HepG2 (cell line): ENCODE measurements at regions not wholly inside any gene's neighbourhood (a gene's known extent, or its start where the extent isn't known, plus 50 kb on each side); places are given as distances from the start of the nearest gene placed in this dataset.

ENCODE experiments used
- GABPA ChIP-seq, 2 experiments: IDR thresholded peaks; 2 replicates each; pipeline ENCODE4 v1.6.1; 2011 to 2016; ENCODE audit warnings: low read depth in 2 of 2, low read length in 1 of 2, missing biosample characterization in 1 of 2, missing genetic modification characterization in 1 of 2
- JARID2 ChIP-seq: sonication (generic); formaldehyde crosslinking; IDR thresholded peaks from 2 replicates; pipeline ENCODE4 v1.8.1; 2023; ENCODE audit warnings: missing genetic modification reagents, inconsistent platforms; ENCODE audit not compliant: insufficient replicate concordance
- KLF16 ChIP-seq, 2 experiments: sonication (generic) in 1 of 2; formaldehyde crosslinking in 1 of 2; IDR thresholded peaks; 2 replicates each; pipeline versions ENCODE4 v1.6.1 to v1.8.0; 2016 to 2023; ENCODE audit warnings: missing genetic modification reagents in 2 of 2, missing compliant biosample characterization in 1 of 2
- MAF1 ChIP-seq: sonication (generic); formaldehyde crosslinking; IDR thresholded peaks from 2 replicates; pipeline ENCODE4 v1.5.0; 2020; ENCODE audit warnings: missing genetic modification reagents, borderline replicate concordance
- REPIN1 ChIP-seq: sonication (generic); formaldehyde crosslinking; IDR thresholded peaks from 2 replicates; pipeline ENCODE4 v1.8.0; 2022; ENCODE audit warnings: missing genetic modification reagents, low read depth, mild to moderate bottlenecking, borderline replicate concordance
- SRY ChIP-seq: sonication (generic); formaldehyde crosslinking; IDR thresholded peaks from 2 replicates; pipeline ENCODE4 v1.8.0; 2022; ENCODE audit warnings: mild to moderate bottlenecking, missing genetic modification reagents
- ZNF143 ChIP-seq: sonication (generic); formaldehyde crosslinking; IDR thresholded peaks from 2 replicates; pipeline ENCODE4 v1.4.0; 2020; ENCODE audit warnings: missing genetic modification reagents
- ZNF331 ChIP-seq: sonication (generic); formaldehyde crosslinking; IDR thresholded peaks from 2 replicates; pipeline ENCODE4 v1.4.0; 2020; ENCODE audit warnings: missing genetic modification reagents
- ZNF451 ChIP-seq: sonication (generic); formaldehyde crosslinking; IDR thresholded peaks from 2 replicates; pipeline ENCODE4 v1.5.0; 2020; ENCODE audit warnings: mild to moderate bottlenecking, missing genetic modification reagents
- ZNF670 ChIP-seq: sonication (generic); formaldehyde crosslinking; IDR thresholded peaks from 2 replicates; pipeline ENCODE4 v1.8.0; 2022; ENCODE audit warnings: mild to moderate bottlenecking, missing genetic modification reagents, borderline replicate concordance
- ZNF709 ChIP-seq: sonication (generic); formaldehyde crosslinking; IDR thresholded peaks from 2 replicates; pipeline ENCODE4 v1.5.0; 2020; ENCODE audit warnings: mild to moderate bottlenecking, missing genetic modification reagents
- TF ChIP-seq, protein P1 (sequence below): sonication (generic); formaldehyde crosslinking; IDR thresholded peaks from 2 replicates; pipeline ENCODE4 v1.5.1; 2020; ENCODE audit warnings: missing genetic modification reagents, mild to moderate bottlenecking, borderline replicate concordance
- TF ChIP-seq, protein P2 (sequence below): sonication (generic); formaldehyde crosslinking; IDR thresholded peaks from 2 replicates; pipeline ENCODE4 v1.4.0; 2020; ENCODE audit warnings: mild to moderate bottlenecking, missing genetic modification reagents
- TF ChIP-seq, protein P3 (sequence below): sonication (generic); formaldehyde crosslinking; conservative IDR thresholded peaks from 2 replicates; pipeline ENCODE4 v1.4.0; 2020; ENCODE audit warnings: missing genetic modification reagents
- TF ChIP-seq, protein P4 (sequence below): sonication (generic); formaldehyde crosslinking; IDR thresholded peaks from 2 replicates; pipeline ENCODE4 v1.4.0; 2020; ENCODE audit warnings: missing genetic modification reagents
- TF ChIP-seq, protein P5 (sequence below): sonication (generic); formaldehyde crosslinking; IDR thresholded peaks from 2 replicates; pipeline ENCODE4 v1.8.0; 2022; ENCODE audit warnings: low read depth, missing genetic modification reagents

DNA sequence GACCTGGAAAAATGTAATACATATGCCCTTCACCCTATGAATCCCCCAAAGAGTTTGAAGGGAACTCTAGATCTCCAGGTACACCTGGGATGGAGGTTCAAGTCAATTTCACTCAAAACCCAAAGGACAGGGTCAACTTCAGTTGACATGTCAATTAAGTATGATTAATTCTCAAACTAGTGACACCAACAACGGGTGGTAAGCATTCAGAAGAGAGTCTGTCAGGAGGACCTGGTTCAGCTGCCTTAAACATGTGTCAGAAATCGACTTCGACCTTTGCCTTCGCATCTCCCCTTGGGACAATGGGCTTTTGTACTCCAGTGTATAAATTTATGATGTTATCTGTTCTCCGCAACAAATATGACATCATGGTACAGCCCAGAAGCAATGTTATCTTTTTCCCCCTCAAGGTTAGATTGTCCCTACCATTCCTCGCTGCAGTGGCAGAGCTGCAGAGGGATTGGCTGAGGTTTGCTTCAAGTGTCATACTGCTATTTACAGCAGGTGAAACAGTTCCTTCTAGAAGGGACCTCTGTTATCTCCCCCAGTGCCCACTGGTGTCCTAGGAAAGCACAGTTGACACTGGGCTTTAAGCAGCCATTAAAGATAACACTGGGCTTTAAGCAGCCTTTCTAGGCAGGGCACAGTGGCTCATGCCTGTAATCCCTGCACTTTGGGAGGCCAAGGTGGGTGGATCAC is 94.7 kb upstream of the SNX9 start (continued):
- TF ChIP-seq, protein P1, sequence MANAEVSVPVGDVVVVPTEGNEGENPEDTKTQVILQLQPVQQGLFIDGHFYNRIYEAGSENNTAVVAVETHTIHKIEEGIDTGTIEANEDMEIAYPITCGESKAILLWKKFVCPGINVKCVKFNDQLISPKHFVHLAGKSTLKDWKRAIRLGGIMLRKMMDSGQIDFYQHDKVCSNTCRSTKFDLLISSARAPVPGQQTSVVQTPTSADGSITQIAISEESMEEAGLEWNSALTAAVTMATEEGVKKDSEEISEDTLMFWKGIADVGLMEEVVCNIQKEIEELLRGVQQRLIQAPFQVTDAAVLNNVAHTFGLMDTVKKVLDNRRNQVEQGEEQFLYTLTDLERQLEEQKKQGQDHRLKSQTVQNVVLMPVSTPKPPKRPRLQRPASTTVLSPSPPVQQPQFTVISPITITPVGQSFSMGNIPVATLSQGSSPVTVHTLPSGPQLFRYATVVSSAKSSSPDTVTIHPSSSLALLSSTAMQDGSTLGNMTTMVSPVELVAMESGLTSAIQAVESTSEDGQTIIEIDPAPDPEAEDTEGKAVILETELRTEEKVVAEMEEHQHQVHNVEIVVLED (CRISPR knock-in tag), result 0 out of 2 replicates have a peak, but pooled peaks have one; percentile 37
- peak; percentile 91 for TF ChIP-seq ZNF331
- TF ChIP-seq, protein P2, sequence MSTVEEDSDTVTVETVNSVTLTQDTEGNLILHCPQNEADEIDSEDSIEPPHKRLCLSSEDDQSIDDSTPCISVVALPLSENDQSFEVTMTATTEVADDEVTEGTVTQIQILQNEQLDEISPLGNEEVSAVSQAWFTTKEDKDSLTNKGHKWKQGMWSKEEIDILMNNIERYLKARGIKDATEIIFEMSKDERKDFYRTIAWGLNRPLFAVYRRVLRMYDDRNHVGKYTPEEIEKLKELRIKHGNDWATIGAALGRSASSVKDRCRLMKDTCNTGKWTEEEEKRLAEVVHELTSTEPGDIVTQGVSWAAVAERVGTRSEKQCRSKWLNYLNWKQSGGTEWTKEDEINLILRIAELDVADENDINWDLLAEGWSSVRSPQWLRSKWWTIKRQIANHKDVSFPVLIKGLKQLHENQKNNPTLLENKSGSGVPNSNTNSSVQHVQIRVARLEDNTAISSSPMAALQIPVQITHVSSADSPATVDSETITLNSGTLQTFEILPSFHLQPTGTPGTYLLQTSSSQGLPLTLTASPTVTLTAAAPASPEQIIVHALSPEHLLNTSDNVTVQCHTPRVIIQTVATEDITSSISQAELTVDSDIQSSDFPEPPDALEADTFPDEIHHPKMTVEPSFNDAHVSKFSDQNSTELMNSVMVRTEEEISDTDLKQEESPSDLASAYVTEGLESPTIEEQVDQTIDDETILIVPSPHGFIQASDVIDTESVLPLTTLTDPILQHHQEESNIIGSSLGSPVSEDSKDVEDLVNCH (CRISPR knock-in tag), result no peak
- TF ChIP-seq KLF16 (CRISPR knock-in tag; IDR thresholded peaks at IDR 0.05), result peak in 1 of 2 experiments; percentile 80; a peak in 1 of 4 replicates
- peak; percentile 13 for TF ChIP-seq JARID2 (CRISPR knock-in tag)
- no peak for TF ChIP-seq ZNF451 (CRISPR knock-in tag)
- TF ChIP-seq, protein P3, sequence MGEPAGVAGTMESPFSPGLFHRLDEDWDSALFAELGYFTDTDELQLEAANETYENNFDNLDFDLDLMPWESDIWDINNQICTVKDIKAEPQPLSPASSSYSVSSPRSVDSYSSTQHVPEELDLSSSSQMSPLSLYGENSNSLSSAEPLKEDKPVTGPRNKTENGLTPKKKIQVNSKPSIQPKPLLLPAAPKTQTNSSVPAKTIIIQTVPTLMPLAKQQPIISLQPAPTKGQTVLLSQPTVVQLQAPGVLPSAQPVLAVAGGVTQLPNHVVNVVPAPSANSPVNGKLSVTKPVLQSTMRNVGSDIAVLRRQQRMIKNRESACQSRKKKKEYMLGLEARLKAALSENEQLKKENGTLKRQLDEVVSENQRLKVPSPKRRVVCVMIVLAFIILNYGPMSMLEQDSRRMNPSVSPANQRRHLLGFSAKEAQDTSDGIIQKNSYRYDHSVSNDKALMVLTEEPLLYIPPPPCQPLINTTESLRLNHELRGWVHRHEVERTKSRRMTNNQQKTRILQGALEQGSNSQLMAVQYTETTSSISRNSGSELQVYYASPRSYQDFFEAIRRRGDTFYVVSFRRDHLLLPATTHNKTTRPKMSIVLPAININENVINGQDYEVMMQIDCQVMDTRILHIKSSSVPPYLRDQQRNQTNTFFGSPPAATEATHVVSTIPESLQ (CRISPR knock-in tag), result no peak
- TF ChIP-seq, protein P4, sequence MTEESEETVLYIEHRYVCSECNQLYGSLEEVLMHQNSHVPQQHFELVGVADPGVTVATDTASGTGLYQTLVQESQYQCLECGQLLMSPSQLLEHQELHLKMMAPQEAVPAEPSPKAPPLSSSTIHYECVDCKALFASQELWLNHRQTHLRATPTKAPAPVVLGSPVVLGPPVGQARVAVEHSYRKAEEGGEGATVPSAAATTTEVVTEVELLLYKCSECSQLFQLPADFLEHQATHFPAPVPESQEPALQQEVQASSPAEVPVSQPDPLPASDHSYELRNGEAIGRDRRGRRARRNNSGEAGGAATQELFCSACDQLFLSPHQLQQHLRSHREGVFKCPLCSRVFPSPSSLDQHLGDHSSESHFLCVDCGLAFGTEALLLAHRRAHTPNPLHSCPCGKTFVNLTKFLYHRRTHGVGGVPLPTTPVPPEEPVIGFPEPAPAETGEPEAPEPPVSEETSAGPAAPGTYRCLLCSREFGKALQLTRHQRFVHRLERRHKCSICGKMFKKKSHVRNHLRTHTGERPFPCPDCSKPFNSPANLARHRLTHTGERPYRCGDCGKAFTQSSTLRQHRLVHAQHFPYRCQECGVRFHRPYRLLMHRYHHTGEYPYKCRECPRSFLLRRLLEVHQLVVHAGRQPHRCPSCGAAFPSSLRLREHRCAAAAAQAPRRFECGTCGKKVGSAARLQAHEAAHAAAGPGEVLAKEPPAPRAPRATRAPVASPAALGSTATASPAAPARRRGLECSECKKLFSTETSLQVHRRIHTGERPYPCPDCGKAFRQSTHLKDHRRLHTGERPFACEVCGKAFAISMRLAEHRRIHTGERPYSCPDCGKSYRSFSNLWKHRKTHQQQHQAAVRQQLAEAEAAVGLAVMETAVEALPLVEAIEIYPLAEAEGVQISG (CRISPR knock-in tag), result 0 out of 2 replicates have a peak, but pooled peaks have one; percentile 21
- TF ChIP-seq ZNF143 (CRISPR knock-in tag), result no peak
- no peak for TF ChIP-seq SRY (CRISPR knock-in tag)
- peak; percentile 27; the same call in 1 of the 2 replicates for TF ChIP-seq ZNF709 (CRISPR knock-in tag)
- no peak for TF ChIP-seq MAF1 (CRISPR knock-in tag)
- TF ChIP-seq ZNF670, result no peak
- TF ChIP-seq GABPA (IDR thresholded peaks at IDR 0.05; ENCODE audit: low read depth, low read length), result no peak
- TF ChIP-seq GABPA (CRISPR knock-in tag; IDR thresholded peaks at IDR 0.05; ENCODE audit: low read depth), result no peak; the same call in 1 of the 2 replicates
- TF ChIP-seq, protein P5, sequence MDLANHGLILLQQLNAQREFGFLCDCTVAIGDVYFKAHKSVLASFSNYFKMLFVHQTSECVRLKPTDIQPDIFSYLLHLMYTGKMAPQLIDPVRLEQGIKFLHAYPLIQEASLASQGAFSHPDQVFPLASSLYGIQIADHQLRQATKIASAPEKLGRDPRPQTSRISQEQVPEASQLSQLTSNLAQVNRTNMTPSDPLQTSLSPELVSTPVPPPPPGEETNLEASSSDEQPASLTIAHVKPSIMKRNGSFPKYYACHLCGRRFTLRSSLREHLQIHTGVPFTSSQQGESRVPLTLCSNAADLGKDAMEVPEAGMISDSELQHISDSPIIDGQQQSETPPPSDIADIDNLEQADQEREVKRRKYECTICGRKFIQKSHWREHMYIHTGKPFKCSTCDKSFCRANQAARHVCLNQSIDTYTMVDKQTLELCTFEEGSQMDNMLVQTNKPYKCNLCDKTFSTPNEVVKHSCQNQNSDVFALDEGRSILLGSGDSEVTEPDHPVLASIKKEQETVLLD (CRISPR knock-in tag), result no peak
- peak; percentile 23; the same call in 1 of the 2 replicates for TF ChIP-seq REPIN1 (CRISPR knock-in tag)
